Keratinocyte (primary cell): ENCODE measurements at regions not wholly inside any gene's neighbourhood (a gene's known extent, or its start where the extent isn't known, plus 50 kb on each side); places are given as distances from the start of the nearest gene placed in this dataset.

Experiments
- CTCF ChIP-seq, 3 experiments: IDR thresholded peaks in 1 of 3; conservative IDR thresholded peaks in 1 of 3; optimal IDR thresholded peaks in 1 of 3; 2 replicates in 2 of 3; 3 replicates in 1 of 3; pipeline versions ENCODE3 to v1.5.1; 2011; ENCODE audit warnings: low read length in 3 of 3, mild to moderate bottlenecking in 3 of 3, moderate library complexity in 2 of 3, control low read depth in 1 of 3, inconsistent platforms in 1 of 3; ENCODE audit not compliant: insufficient read depth in 2 of 3; ENCODE audit errors: extremely low read depth in 1 of 3
- EZH2 ChIP-seq: IDR thresholded peaks from one replicate; pipeline ENCODE4 v1.6.1; 2012; ENCODE audit warnings: inconsistent platforms, mild to moderate bottlenecking, low read length, moderate library complexity

GRCh38 chr3:64894006-64894405 lies 206.2 kb upstream of the ADAMTS9 start:
- TF ChIP-seq CTCF (optimal IDR thresholded peaks at IDR 0.05 in 1 of 3, IDR thresholded peaks at IDR 0.05 in 1 of 3, conservative IDR thresholded peaks at IDR 0.05 in 1 of 3; ENCODE audit: extremely low read depth in 1 of 3, insufficient read depth in 2 of 3, low read length in 3 of 3): no peak
- TF ChIP-seq EZH2: no peak
